ENCODE measurements at regions not wholly inside any gene's neighbourhood (a gene's known extent, or its start where the extent isn't known, plus 50 kb on each side); places are given as distances from the start of the nearest gene placed in this dataset.

GRCh38 chr7:142384493-142384922 lies 126.7 kb upstream of the PRSS58 start:
- Histone ChIP-seq H4K91ac (ENCODE audit: insufficient read depth, low read depth, low read length) (no peak overlapping the region), H2BK120ac (ENCODE audit: low read depth, low read length) (peak overlapping the region; percentile 47; the same call in 1 of the 2 replicates), H3K27me3 (ENCODE audit: control insufficient read depth, insufficient read depth, low read length) (no peaks in the 10 kb centered on the region), H4K20me1 (ENCODE audit: insufficient read depth, low read length) (no peaks in the 10 kb centered on the region), H3K36me3 (ENCODE audit: control insufficient read depth, insufficient read depth, low read length) (no peaks in the 10 kb centered on the region), H3K9me3 (ENCODE audit: control insufficient read depth, insufficient read depth, low read length) (no peaks in the 10 kb centered on the region), H3K9me1 (ENCODE audit: insufficient read depth, low read length) (0 out of 2 replicates have a peak, but pooled peaks cover 6% of the 10 kb centered on the region), H2AFZ (replicated peaks; ENCODE audit: low read length, poor library complexity) (peak overlapping the region; percentile 86), H2AK5ac (ENCODE audit: low read depth, low read length) (no peak overlapping the region; the same call in 1 of the 2 replicates), H3K56ac (ENCODE audit: extremely low read depth, insufficient read depth, low read length) (no peak overlapping the region), H3K14ac (replicated peaks; ENCODE audit: low read depth, low read length) (peak overlapping the region; percentile 71), H3K23ac (ENCODE audit: low read depth, low read length) (no peak overlapping the region), H2AK9ac (replicated peaks; ENCODE audit: low read depth, low read length, poor library complexity) (no peak overlapping the region), H2BK15ac (ENCODE audit: low read depth, low read length) (no peak overlapping the region; the same call in 2 of the 3 replicates), H3K9ac (ENCODE audit: low read depth, low read length) (no peak overlapping the region), H2BK5ac (ENCODE audit: low read depth, low read length, poor library complexity, severe bottlenecking) (no peak overlapping the region), H2BK20ac (ENCODE audit: low read depth, low read length) (0 out of 2 replicates have a peak overlapping the region, but pooled peaks have one; percentile 30), H3K4me3 (ENCODE audit: insufficient read depth, low read depth, low read length) (no peak overlapping the region), H3K4me2 (ENCODE audit: low read depth, low read length) (no peak overlapping the region), H3K4me1 (ENCODE audit: control insufficient read depth, insufficient read depth, low read length) (peaks cover 6% of the 10 kb centered on the region; the same call in 1 of the 2 replicates), H3K18ac (ENCODE audit: low read depth, low read length) (no peak overlapping the region), H3K79me1 (ENCODE audit: low read depth in 1 of 2, low read length in 2 of 2) (no peaks in the 10 kb centered on the region), H4K8ac (ENCODE audit: low read depth in 2 of 2, low read length in 2 of 2) (peak overlapping the region; percentile 16 to 64; a peak in 3 of 4 replicates), H3K4ac (ENCODE audit: low read depth, low read length) (peak overlapping the region; percentile 77; the same call in 1 of the 2 replicates), H4K5ac (ENCODE audit: low read depth, low read length) (no peak overlapping the region; the same call in 1 of the 2 replicates), H3K27ac (ENCODE audit: insufficient read depth, low read length) (no peak overlapping the region)
- intact Hi-C loops (cut with micrococcal nuclease) (no loop called here), dilution Hi-C loops (cut with HindIII; ENCODE audit: low sequenced_read_pairs, unreplicated experiment) (no loop called here), in situ Hi-C loops (cut with MboI; ENCODE audit: low sequenced_read_pairs) (no loop called here)
- CTCF ChIA-PET: no interaction called here
- ATAC-seq (ENCODE audit: low read depth): no peak
- POLR2A ChIA-PET (ENCODE audit: unreplicated experiment): no interaction called here
- DNase-seq: peak; percentile 43
- BruUV-seq (replicated peaks): no TSS peak
- WGBS, 2 experiments (ENCODE audit: extremely low coverage in 2 of 2, insufficient read length in 1 of 2): 88% methylated on average over 3 of the region's 11 CpGs; no CpG with 5 or more reads in 1 of the 2 experiments
- TF ChIP-seq CEBPB (IDR thresholded peaks at IDR 0.05; ENCODE audit: low read depth, low read length) (0 out of 2 replicates have a peak, but pooled peaks have one; percentile 25), MAZ (IDR thresholded peaks at IDR 0.05; ENCODE audit: borderline replicate concordance, low read depth, low read length) (no peak)
